ENCODE measurements at regions not wholly inside any gene's neighbourhood (a gene's known extent, or its start where the extent isn't known, plus 50 kb on each side); places are given as distances from the start of the nearest gene placed in this dataset.

DNA sequence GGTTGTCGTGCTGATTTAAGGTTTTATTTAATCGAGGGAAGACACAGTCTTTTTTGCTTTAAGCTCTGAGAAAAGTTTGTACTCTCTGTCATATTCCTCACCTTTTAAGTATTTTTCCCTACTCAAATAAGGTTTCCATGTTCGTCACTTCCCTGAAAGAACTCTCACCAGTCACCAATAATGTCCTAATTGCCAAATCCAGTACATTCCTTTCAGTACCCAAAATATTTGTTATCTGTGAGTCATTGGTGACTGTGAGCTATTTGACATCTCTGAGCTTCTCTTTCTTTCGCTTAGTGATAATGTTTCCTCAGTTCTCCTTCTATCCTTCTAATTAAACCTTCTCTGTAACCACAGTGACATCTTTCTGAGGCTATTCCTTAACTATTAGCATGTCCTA is 874.2 kb upstream of the ADGRL2 start:
- TF ChIP-seq POLR2AphosphoS5 (IDR thresholded peaks at IDR 0.05; ENCODE audit: borderline replicate concordance, low read depth, low read length) = no peak
- no peak for TF ChIP-seq FOXP2 (optimal IDR thresholded peaks at IDR 0.05; ENCODE audit: control extremely low read depth, extremely low read length, insufficient read depth)
- TF ChIP-seq EZH2 (IDR thresholded peaks at IDR 0.05) = no peak

Measured in SK-N-MC (cell line).